ENCODE measurements at regions not wholly inside any gene's neighbourhood (a gene's known extent, or its start where the extent isn't known, plus 50 kb on each side); places are given as distances from the start of the nearest gene placed in this dataset.
"Not testable (repeated sequence)": the region's sequence is repeated elsewhere in the genome, so short reads cannot be mapped to it uniquely, and the experiment has no call there.

DNA sequence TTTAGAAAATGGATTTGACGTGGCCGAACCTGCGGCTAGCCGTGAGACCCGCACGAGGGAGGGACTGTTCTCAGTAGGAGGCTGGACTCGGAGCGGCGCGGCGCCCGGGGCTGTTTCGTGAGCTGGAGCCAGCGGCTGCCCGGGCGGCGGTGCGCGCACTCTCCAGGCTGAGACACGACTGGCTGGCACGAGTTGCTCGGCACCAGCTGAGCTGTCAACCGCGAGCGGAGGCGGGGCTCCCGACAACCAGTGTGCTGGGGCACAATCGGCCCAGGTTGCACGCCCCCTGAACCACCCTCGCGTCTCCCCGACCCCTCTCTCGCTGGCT lies 58.5 kb upstream of the NBPF26 start:
- TF ChIP-seq CTCF (IDR thresholded peaks at IDR 0.05; ENCODE audit: poor library complexity, severe bottlenecking); EZH2 (IDR thresholded peaks at IDR 0.05; ENCODE audit: borderline replicate concordance, insufficient read depth, low read length, poor library complexity, severe bottlenecking); EP300 (conservative IDR thresholded peaks at IDR 0.05; ENCODE audit: poor library complexity, severe bottlenecking); RAD21 (conservative IDR thresholded peaks at IDR 0.05): not testable (repeated sequence)

Data from neural cell (in vitro differentiated cells).